ENCODE measurements at regions not wholly inside any gene's neighbourhood (a gene's known extent, or its start where the extent isn't known, plus 50 kb on each side); places are given as distances from the start of the nearest gene placed in this dataset.

- DNase-seq = no peak
Observed at GRCh38 chr4:163582703-163583102, 88.2 kb downstream of the TMA16 start.

- DNase-seq = no peak
Observed at GRCh38 chr4:163587867-163588266, 93.4 kb downstream of the TMA16 start.

- no peak for DNase-seq
Observed at GRCh38 chr4:163588532-163588931, 94.0 kb downstream of the TMA16 start.

- DNase-seq = no peak
Observed at GRCh38 chr4:163590103-163590502, 95.6 kb downstream of the TMA16 start.

- DNase-seq = no peak
Observed at GRCh38 chr4:163590619-163591264, 96.3 kb downstream of the TMA16 start.

GRCh38 chr4:163591614-163592020, 97.1 kb downstream of the TMA16 start:
- DNase-seq = no peak

- no peak for DNase-seq
Observed at GRCh38 chr4:163592212-163592611, 97.7 kb downstream of the TMA16 start.

- DNase-seq = no peak
Observed at GRCh38 chr4:163595580-163595979, 101.1 kb downstream of the TMA16 start.

- no peak for DNase-seq
Observed at GRCh38 chr4:163598028-163598427, 103.5 kb downstream of the TMA16 start.

- DNase-seq = no peak
Observed at GRCh38 chr4:163598489-163598888, 104.0 kb downstream of the TMA16 start.

- no peak for DNase-seq
Observed at GRCh38 chr4:163600727-163601126, 106.2 kb downstream of the TMA16 start.

GRCh38 chr4:163603257-163603656, 108.8 kb downstream of the TMA16 start:
- DNase-seq = no peak

GRCh38 chr4:163606896-163607691, 112.6 kb downstream of the TMA16 start:
- no peak for DNase-seq

- no peak for DNase-seq
Observed at GRCh38 chr4:163609019-163609418, 114.5 kb downstream of the TMA16 start.

- no peak for DNase-seq
Observed at GRCh38 chr4:163610648-163611047, 116.2 kb downstream of the TMA16 start.

GRCh38 chr4:163611182-163611581, 116.7 kb downstream of the TMA16 start:
- DNase-seq = no peak

GRCh38 chr4:163611784-163612445, 117.4 kb downstream of the TMA16 start:
- DNase-seq = no peak

- DNase-seq = no peak
Observed at GRCh38 chr4:163612762-163613161, 118.3 kb downstream of the TMA16 start.

GRCh38 chr4:163613383-163613782, 118.9 kb downstream of the TMA16 start:
- DNase-seq = no peak

GRCh38 chr4:163614866-163615265, 120.4 kb downstream of the TMA16 start:
- DNase-seq = no peak

GRCh38 chr4:163618845-163619244, 124.4 kb downstream of the TMA16 start:
- DNase-seq = no peak

- DNase-seq = no peak
Observed at GRCh38 chr4:163620738-163621137, 126.2 kb downstream of the TMA16 start.

GRCh38 chr4:163621821-163622220, 127.3 kb downstream of the TMA16 start:
- no peak for DNase-seq

All from kidney glomerular epithelial cell (primary cell).